ENCODE measurements at regions not wholly inside any gene's neighbourhood (a gene's known extent, or its start where the extent isn't known, plus 50 kb on each side); places are given as distances from the start of the nearest gene placed in this dataset.

DNA sequence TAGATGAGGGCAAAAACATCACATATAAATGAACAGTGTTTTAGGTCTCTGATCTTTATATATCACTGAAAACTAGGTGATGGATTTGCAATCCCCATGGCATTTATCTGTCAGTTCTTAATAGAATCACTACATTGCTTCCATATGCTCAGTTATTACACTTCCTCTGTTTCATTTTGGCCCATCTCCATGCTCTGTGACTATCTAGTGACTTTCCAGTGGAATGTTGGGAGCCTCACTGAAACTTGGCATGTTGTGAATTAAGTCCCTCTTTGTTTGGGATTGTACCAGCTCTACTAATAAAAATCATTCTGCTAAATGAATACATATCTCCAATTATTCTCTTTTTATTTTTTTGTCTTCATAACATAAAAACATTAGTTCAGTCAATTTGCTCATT is 226.1 kb upstream of the CEP162 start:
- Histone ChIP-seq H3K27me3 (no peaks in the 10 kb centered on the region), H3K27ac (no peak overlapping the region), H3K4me1 (no peaks in the 10 kb centered on the region), H3K9me3 (no peaks in the 10 kb centered on the region), H3K4me3 (no peak overlapping the region), H3K36me3 (no peaks in the 10 kb centered on the region)
- DNase-seq (ENCODE audit: low spot score in 2 of 2) = no peak
- no peak for TF ChIP-seq POLR2A (IDR thresholded peaks at IDR 0.05)
- TF ChIP-seq, protein P1, sequence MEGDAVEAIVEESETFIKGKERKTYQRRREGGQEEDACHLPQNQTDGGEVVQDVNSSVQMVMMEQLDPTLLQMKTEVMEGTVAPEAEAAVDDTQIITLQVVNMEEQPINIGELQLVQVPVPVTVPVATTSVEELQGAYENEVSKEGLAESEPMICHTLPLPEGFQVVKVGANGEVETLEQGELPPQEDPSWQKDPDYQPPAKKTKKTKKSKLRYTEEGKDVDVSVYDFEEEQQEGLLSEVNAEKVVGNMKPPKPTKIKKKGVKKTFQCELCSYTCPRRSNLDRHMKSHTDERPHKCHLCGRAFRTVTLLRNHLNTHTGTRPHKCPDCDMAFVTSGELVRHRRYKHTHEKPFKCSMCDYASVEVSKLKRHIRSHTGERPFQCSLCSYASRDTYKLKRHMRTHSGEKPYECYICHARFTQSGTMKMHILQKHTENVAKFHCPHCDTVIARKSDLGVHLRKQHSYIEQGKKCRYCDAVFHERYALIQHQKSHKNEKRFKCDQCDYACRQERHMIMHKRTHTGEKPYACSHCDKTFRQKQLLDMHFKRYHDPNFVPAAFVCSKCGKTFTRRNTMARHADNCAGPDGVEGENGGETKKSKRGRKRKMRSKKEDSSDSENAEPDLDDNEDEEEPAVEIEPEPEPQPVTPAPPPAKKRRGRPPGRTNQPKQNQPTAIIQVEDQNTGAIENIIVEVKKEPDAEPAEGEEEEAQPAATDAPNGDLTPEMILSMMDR (IDR thresholded peaks at IDR 0.05) = no peak
- TF ChIP-seq EP300 (IDR thresholded peaks at IDR 0.05) = no peak

DNA sequence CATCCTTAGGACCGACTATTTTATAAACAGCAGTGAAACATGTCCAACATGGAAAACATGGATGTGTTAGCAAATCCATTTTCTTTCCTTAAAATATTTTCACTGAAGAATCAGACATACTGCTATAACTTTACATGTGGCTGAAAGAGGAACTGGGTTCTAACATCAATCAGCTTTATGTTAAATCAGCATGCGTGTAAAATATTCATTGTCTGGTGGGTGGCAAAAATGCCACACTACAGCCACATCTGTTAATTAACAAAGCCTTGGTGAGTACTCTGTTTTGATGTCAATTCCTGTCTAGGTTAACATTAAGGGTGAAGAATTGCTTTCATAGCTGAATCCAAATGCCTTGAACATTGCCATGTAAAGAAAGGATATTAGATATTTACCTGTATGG is 222.6 kb upstream of the CEP162 start:
- no peak overlapping the region for H3K4me3 ChIP-seq
- no peak overlapping the region for H3K27ac ChIP-seq
- no peaks in the 10 kb centered on the region for H3K9me3 ChIP-seq
- 71 to 82% methylated on average over 2 of the region's 2 CpGs for WGBS, 2 donors
- no peak for TF ChIP-seq EP300 (IDR thresholded peaks at IDR 0.05)
- TF ChIP-seq, protein P1 (IDR thresholded peaks at IDR 0.05) = no peak
- TF ChIP-seq POLR2A (IDR thresholded peaks at IDR 0.05) = no peak
- H3K27me3 ChIP-seq = no peaks in the 10 kb centered on the region
- no peak for DNase-seq (ENCODE audit: low spot score in 2 of 2)
- no peaks in the 10 kb centered on the region for H3K4me1 ChIP-seq
- no peaks in the 10 kb centered on the region for H3K36me3 ChIP-seq

DNA sequence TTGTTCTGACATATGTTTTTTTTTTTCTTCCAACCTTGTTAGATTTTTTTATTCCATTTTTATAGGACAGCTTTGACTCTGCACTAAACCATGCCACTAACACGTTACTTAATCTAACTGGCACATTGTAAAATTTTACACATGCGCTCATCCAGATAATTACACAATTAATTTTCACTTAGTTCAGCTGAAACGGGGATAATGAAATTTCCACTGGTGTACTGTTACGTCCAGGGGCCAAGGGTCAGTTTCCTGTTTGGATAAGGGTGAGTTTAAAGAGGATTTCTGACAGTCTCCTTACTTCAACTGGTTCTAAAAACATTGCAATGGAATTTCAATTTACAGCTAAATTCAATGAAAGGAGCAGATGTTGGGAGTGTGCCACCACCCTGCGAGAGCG is 221.8 kb upstream of the CEP162 start:
- DNase-seq (ENCODE audit: low spot score in 2 of 2) = no peak
- H3K27ac ChIP-seq = no peak overlapping the region
- TF ChIP-seq, protein P1 (IDR thresholded peaks at IDR 0.05) = no peak
- TF ChIP-seq EP300 (IDR thresholded peaks at IDR 0.05) (no peak), POLR2A (IDR thresholded peaks at IDR 0.05) (no peak)
- no peaks in the 10 kb centered on the region for H3K27me3 ChIP-seq
- H3K36me3 ChIP-seq = no peaks in the 10 kb centered on the region
- WGBS, 2 donors = 44 to 51% methylated on average over 6 of the region's 6 CpGs
- H3K4me3 ChIP-seq = no peak overlapping the region
- no peaks in the 10 kb centered on the region for H3K4me1 ChIP-seq
- H3K9me3 ChIP-seq = no peaks in the 10 kb centered on the region

DNA sequence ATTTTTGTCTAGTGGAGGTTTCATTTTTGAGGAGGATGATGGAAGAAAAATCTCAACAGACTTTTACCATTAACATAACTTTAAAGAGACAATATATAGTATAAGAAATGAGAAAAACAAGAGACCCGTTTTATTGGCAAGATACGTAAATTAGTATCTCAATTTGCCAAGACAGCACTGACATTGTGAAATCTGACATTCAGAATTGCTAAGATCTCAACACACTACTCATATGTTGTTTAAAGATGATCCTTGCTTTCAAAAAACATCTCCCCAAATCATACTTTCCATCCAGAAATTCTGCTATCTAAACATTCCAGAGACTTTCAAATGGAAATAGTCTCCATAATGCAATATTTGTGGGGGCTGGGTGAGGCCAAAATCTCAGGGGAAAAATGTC is 220.9 kb upstream of the CEP162 start:
- Histone ChIP-seq H3K4me3 (no peak overlapping the region), H3K9me3 (no peaks in the 10 kb centered on the region), H3K4me1 (no peaks in the 10 kb centered on the region), H3K27me3 (no peaks in the 10 kb centered on the region), H3K36me3 (no peaks in the 10 kb centered on the region), H3K27ac (no peak overlapping the region)
- no peak for TF ChIP-seq POLR2A (IDR thresholded peaks at IDR 0.05)
- TF ChIP-seq, protein P1 (IDR thresholded peaks at IDR 0.05) = no peak
- TF ChIP-seq EP300 (IDR thresholded peaks at IDR 0.05) = no peak
- 64% methylated on average over 2 of the region's 2 CpGs for WGBS, 2 donors
- no peak for DNase-seq (ENCODE audit: low spot score in 2 of 2)

DNA sequence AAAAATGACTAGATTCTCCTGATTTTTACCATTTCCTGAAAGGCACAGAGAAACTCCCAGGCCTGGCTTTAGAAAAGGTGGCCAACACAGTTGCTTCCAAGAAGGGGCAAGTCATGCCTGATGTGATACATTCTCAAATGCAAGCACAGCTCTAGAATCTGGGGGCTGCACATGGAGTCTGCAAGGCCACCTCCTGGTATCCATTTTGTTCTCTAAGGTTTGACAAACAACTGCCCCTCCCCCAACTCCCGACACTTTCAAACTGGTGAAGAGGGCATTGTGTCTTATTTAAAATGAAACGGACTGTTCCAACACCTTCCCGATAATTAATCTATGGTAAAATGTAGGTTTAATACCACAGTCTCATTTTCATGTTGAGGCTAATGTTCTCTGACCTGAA is 220.2 kb upstream of the CEP162 start:
- no peak for DNase-seq (ENCODE audit: low spot score in 2 of 2)
- Histone ChIP-seq H3K36me3 (no peaks in the 10 kb centered on the region), H3K27me3 (no peaks in the 10 kb centered on the region), H3K4me3 (no peak overlapping the region), H3K9me3 (no peaks in the 10 kb centered on the region), H3K27ac (no peak overlapping the region), H3K4me1 (no peaks in the 10 kb centered on the region)
- no peak for TF ChIP-seq EP300 (IDR thresholded peaks at IDR 0.05)
- TF ChIP-seq, protein P1 (IDR thresholded peaks at IDR 0.05) = no peak
- TF ChIP-seq POLR2A (IDR thresholded peaks at IDR 0.05) = no peak
- 76 to 84% methylated on average over 3 of the region's 3 CpGs for WGBS, 2 donors

All from tibial nerve (tissue), 4 donors.